BE2C (cell line): ENCODE measurements at regions not wholly inside any gene's neighbourhood (a gene's known extent, or its start where the extent isn't known, plus 50 kb on each side); places are given as distances from the start of the nearest gene placed in this dataset.

Experiments used
- DNase-seq: peaks from one replicate; pipeline ENCODE4 v3.0.0-alpha.2; 2020
- H3K27me3 ChIP-seq: fragments of 250-450 bp; sonication (Bioruptor Pico); 2 replicates; pipeline ENCODE4 v1.5.1; 2020; ENCODE audit warnings: mild to moderate bottlenecking
- H3K36me3 ChIP-seq: fragments of 250-450 bp; sonication (Bioruptor Pico); 2 replicates; pipeline ENCODE4 v1.5.1; 2020; ENCODE audit warnings: mild to moderate bottlenecking
- H3K4me1 ChIP-seq: fragments of 250-450 bp; sonication (Bioruptor Pico); 2 replicates; pipeline ENCODE4 v1.5.1; 2020
- H3K4me3 ChIP-seq: 2 replicates; pipeline ENCODE4 v1.5.1; 2011; ENCODE audit warnings: low read depth, low read length
- H3K9me3 ChIP-seq: fragments of 250-450 bp; sonication (Bioruptor Pico); 2 replicates; pipeline ENCODE4 v1.5.1; 2020
- CTCF ChIP-seq: IDR thresholded peaks from 2 replicates; pipeline ENCODE4 v1.5.1; 2012; ENCODE audit warnings: mild to moderate bottlenecking, low read depth, low read length

GRCh38 chr10:64234489-64234888 lies 713.3 kb downstream of the REEP3 start:
- no peaks in the 10 kb centered on the region for H3K9me3 ChIP-seq
- no peak for TF ChIP-seq CTCF
- no peak overlapping the region for H3K4me3 ChIP-seq
- DNase-seq = no peak
- H3K4me1 ChIP-seq = no peaks in the 10 kb centered on the region
- no peaks in the 10 kb centered on the region for H3K36me3 ChIP-seq
- H3K27me3 ChIP-seq = no peaks in the 10 kb centered on the region

- no peak for TF ChIP-seq CTCF
- no peak for DNase-seq
- no peaks in the 10 kb centered on the region for H3K9me3 ChIP-seq
- H3K36me3 ChIP-seq = no peaks in the 10 kb centered on the region
- H3K27me3 ChIP-seq = no peaks in the 10 kb centered on the region
- no peak overlapping the region for H3K4me3 ChIP-seq
- H3K4me1 ChIP-seq = no peaks in the 10 kb centered on the region
Measured at GRCh38 chr10:64257704-64258103, 736.5 kb downstream of the REEP3 start.

GRCh38 chr10:64261092-64261491 lies 739.9 kb downstream of the REEP3 start:
- Histone ChIP-seq H3K4me1 (no peaks in the 10 kb centered on the region), H3K9me3 (no peaks in the 10 kb centered on the region), H3K36me3 (no peaks in the 10 kb centered on the region), H3K4me3 (no peak overlapping the region), H3K27me3 (no peaks in the 10 kb centered on the region)
- no peak for TF ChIP-seq CTCF
- no peak for DNase-seq

GRCh38 chr10:64261676-64262075 lies 740.5 kb downstream of the REEP3 start:
- H3K4me3 ChIP-seq = no peak overlapping the region
- no peaks in the 10 kb centered on the region for H3K4me1 ChIP-seq
- H3K9me3 ChIP-seq = no peaks in the 10 kb centered on the region
- TF ChIP-seq CTCF = no peak
- H3K27me3 ChIP-seq = no peaks in the 10 kb centered on the region
- no peaks in the 10 kb centered on the region for H3K36me3 ChIP-seq
- DNase-seq = no peak

- Histone ChIP-seq H3K36me3 (no peaks in the 10 kb centered on the region), H3K4me1 (no peaks in the 10 kb centered on the region), H3K4me3 (no peak overlapping the region), H3K9me3 (no peaks in the 10 kb centered on the region), H3K27me3 (no peaks in the 10 kb centered on the region)
- no peak for TF ChIP-seq CTCF
- DNase-seq = no peak
Measured at GRCh38 chr10:64265961-64266360, 744.8 kb downstream of the REEP3 start.

- Histone ChIP-seq H3K9me3 (no peaks in the 10 kb centered on the region), H3K4me3 (no peak overlapping the region), H3K36me3 (no peaks in the 10 kb centered on the region), H3K27me3 (no peaks in the 10 kb centered on the region), H3K4me1 (no peaks in the 10 kb centered on the region)
- TF ChIP-seq CTCF = no peak
- no peak for DNase-seq
Measured at GRCh38 chr10:64271508-64271907, 750.3 kb downstream of the REEP3 start.
